ENCODE measurements at regions not wholly inside any gene's neighbourhood (a gene's known extent, or its start where the extent isn't known, plus 50 kb on each side); places are given as distances from the start of the nearest gene placed in this dataset.

DNA sequence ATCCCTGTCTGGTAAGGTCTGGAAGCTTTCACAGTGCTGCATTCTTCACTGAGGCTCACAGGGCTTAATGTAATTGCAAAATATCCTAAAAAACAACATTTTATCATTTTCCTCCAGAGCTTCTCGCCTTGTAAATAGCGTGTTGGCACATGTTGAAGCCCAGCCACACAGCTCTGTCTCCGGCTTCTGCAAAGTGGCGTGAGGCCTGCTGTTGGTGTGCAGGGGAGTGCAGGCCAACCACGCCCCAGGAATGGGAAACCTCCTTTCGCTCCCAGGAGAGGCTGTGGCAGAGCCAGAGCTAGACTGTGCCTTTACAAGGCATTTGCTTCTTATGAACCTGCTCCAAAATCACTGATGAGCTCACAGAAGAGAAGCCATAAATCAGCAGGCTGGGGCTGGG is 248.2 kb upstream of the MAF start:
- no peak for DNase-seq
- H3K4me1 Mint-ChIP-seq (ENCODE audit: low read depth, unreplicated experiment), result peaks cover 2% of the 10 kb centered on the region
- H3K27ac Mint-ChIP-seq (ENCODE audit: unreplicated experiment), result no peak overlapping the region
- TF ChIP-seq, protein P1, sequence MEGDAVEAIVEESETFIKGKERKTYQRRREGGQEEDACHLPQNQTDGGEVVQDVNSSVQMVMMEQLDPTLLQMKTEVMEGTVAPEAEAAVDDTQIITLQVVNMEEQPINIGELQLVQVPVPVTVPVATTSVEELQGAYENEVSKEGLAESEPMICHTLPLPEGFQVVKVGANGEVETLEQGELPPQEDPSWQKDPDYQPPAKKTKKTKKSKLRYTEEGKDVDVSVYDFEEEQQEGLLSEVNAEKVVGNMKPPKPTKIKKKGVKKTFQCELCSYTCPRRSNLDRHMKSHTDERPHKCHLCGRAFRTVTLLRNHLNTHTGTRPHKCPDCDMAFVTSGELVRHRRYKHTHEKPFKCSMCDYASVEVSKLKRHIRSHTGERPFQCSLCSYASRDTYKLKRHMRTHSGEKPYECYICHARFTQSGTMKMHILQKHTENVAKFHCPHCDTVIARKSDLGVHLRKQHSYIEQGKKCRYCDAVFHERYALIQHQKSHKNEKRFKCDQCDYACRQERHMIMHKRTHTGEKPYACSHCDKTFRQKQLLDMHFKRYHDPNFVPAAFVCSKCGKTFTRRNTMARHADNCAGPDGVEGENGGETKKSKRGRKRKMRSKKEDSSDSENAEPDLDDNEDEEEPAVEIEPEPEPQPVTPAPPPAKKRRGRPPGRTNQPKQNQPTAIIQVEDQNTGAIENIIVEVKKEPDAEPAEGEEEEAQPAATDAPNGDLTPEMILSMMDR (IDR thresholded peaks at IDR 0.05; ENCODE audit: partially characterized antibody, unreplicated experiment), result no peak
- no peaks in the 10 kb centered on the region for H3K9me3 Mint-ChIP-seq (ENCODE audit: unreplicated experiment)
- H3K27me3 Mint-ChIP-seq (ENCODE audit: unreplicated experiment), result peaks cover 3% of the 10 kb centered on the region
- H3K36me3 Mint-ChIP-seq (ENCODE audit: unreplicated experiment), result no peaks in the 10 kb centered on the region
- no peak overlapping the region for H3K4me3 Mint-ChIP-seq (ENCODE audit: unreplicated experiment)

- H3K27ac Mint-ChIP-seq (ENCODE audit: unreplicated experiment), result no peak overlapping the region
- H3K9me3 Mint-ChIP-seq (ENCODE audit: unreplicated experiment), result no peaks in the 10 kb centered on the region
- no peaks in the 10 kb centered on the region for H3K36me3 Mint-ChIP-seq (ENCODE audit: unreplicated experiment)
- no peak overlapping the region for H3K4me3 Mint-ChIP-seq (ENCODE audit: unreplicated experiment)
- DNase-seq, result no peak
- TF ChIP-seq, protein P1 (IDR thresholded peaks at IDR 0.05; ENCODE audit: partially characterized antibody, unreplicated experiment), result no peak
- H3K27me3 Mint-ChIP-seq (ENCODE audit: unreplicated experiment), result peaks cover 3% of the 10 kb centered on the region
- peaks cover 2% of the 10 kb centered on the region for H3K4me1 Mint-ChIP-seq (ENCODE audit: low read depth, unreplicated experiment)
Observed at GRCh38 chr16:79847569-79847968, 247.0 kb upstream of the MAF start.

- no peak overlapping the region for H3K4me3 Mint-ChIP-seq (ENCODE audit: unreplicated experiment)
- no peak overlapping the region for H3K27ac Mint-ChIP-seq (ENCODE audit: unreplicated experiment)
- H3K4me1 Mint-ChIP-seq (ENCODE audit: low read depth, unreplicated experiment), result peaks cover 2% of the 10 kb centered on the region
- H3K9me3 Mint-ChIP-seq (ENCODE audit: unreplicated experiment), result no peaks in the 10 kb centered on the region
- H3K27me3 Mint-ChIP-seq (ENCODE audit: unreplicated experiment), result peaks cover 3% of the 10 kb centered on the region
- no peaks in the 10 kb centered on the region for H3K36me3 Mint-ChIP-seq (ENCODE audit: unreplicated experiment)
- TF ChIP-seq, protein P1 (IDR thresholded peaks at IDR 0.05; ENCODE audit: partially characterized antibody, unreplicated experiment), result no peak
- no peak for DNase-seq
Observed at GRCh38 chr16:79847101-79847500, 246.6 kb upstream of the MAF start.

DNA sequence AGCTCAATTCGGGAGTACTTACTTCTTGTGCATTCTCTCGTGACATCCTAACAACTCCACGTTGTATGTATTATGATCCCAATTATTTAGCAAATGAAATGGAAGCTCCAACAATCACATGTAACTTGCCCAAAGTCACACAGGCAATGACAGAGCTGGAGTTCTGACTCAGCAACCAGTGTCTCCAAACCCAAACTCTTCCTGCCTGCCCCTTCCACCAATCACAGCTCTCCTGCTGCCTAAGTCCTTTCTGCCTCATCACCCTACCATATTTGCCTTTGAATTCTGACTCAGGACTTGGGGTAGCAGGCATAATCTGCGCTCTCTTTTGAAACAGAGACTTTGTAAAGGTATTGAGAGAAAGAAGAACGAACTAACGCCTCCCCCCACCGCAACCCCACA is 245.2 kb upstream of the MAF start:
- H3K27ac Mint-ChIP-seq (ENCODE audit: unreplicated experiment), result no peak overlapping the region
- H3K4me3 Mint-ChIP-seq (ENCODE audit: unreplicated experiment), result no peak overlapping the region
- H3K27me3 Mint-ChIP-seq (ENCODE audit: unreplicated experiment), result peaks cover 3% of the 10 kb centered on the region
- no peaks in the 10 kb centered on the region for H3K36me3 Mint-ChIP-seq (ENCODE audit: unreplicated experiment)
- TF ChIP-seq, protein P1 (IDR thresholded peaks at IDR 0.05; ENCODE audit: partially characterized antibody, unreplicated experiment), result no peak
- H3K4me1 Mint-ChIP-seq (ENCODE audit: low read depth, unreplicated experiment), result peaks cover 2% of the 10 kb centered on the region
- DNase-seq, result no peak
- H3K9me3 Mint-ChIP-seq (ENCODE audit: unreplicated experiment), result no peaks in the 10 kb centered on the region

- Mint-ChIP-seq H3K9me3 (ENCODE audit: unreplicated experiment) (no peaks in the 10 kb centered on the region), H3K36me3 (ENCODE audit: unreplicated experiment) (no peaks in the 10 kb centered on the region), H3K4me1 (ENCODE audit: low read depth, unreplicated experiment) (peaks cover 2% of the 10 kb centered on the region), H3K27me3 (ENCODE audit: unreplicated experiment) (peaks cover 3% of the 10 kb centered on the region), H3K4me3 (ENCODE audit: unreplicated experiment) (no peak overlapping the region), H3K27ac (ENCODE audit: unreplicated experiment) (no peak overlapping the region)
- TF ChIP-seq, protein P1 (IDR thresholded peaks at IDR 0.05; ENCODE audit: partially characterized antibody, unreplicated experiment), result no peak
- DNase-seq, result no peak
Observed at GRCh38 chr16:79845033-79845733, 244.6 kb upstream of the MAF start.

Data from glutamatergic neuron (in vitro differentiated cells).